Parathyroid adenoma (tissue), 2 donors: ENCODE measurements at regions not wholly inside any gene's neighbourhood (a gene's known extent, or its start where the extent isn't known, plus 50 kb on each side); places are given as distances from the start of the nearest gene placed in this dataset.

ENCODE experiments used
- H2AFZ ChIP-seq: fragments of 300-600 bp; sonication (generic); one replicate; pipeline ENCODE4 v1.7.0; 2017; ENCODE audit warnings: antibody characterized with exemption, mild to moderate bottlenecking
- H3K27ac ChIP-seq: fragments of 300-600 bp; sonication (generic); one replicate; pipeline ENCODE4 v1.7.0; 2017
- H3K27me3 ChIP-seq: fragments of 300-600 bp; sonication (generic); one replicate; pipeline ENCODE4 v1.7.0; 2017; ENCODE audit warnings: low read length; ENCODE audit not compliant: control insufficient read depth, insufficient read depth
- H3K36me3 ChIP-seq: fragments of 300-600 bp; sonication (generic); one replicate; pipeline ENCODE4 v1.7.0; 2017; ENCODE audit warnings: low read length; ENCODE audit not compliant: control insufficient read depth, insufficient read depth
- H3K4me1 ChIP-seq: fragments of 300-600 bp; sonication (generic); one replicate; pipeline ENCODE4 v1.7.0; 2017; ENCODE audit warnings: control low read depth
- H3K4me2 ChIP-seq: fragments of 300-600 bp; sonication (generic); one replicate; pipeline ENCODE4 v1.7.0; 2017; ENCODE audit warnings: low read length
- H3K4me3 ChIP-seq: fragments of 300-600 bp; sonication (generic); one replicate; pipeline ENCODE4 v1.7.0; 2017; ENCODE audit warnings: low read depth, low read length
- H3K79me2 ChIP-seq: fragments of 300-600 bp; sonication (generic); one replicate; pipeline ENCODE4 v1.7.0; 2017; ENCODE audit warnings: control low read depth
- H3K9ac ChIP-seq: fragments of 300-600 bp; sonication (generic); one replicate; pipeline ENCODE4 v1.7.0; 2017; ENCODE audit warnings: mild to moderate bottlenecking
- H3K9me3 ChIP-seq: fragments of 300-600 bp; sonication (generic); one replicate; pipeline ENCODE4 v1.7.0; 2017; ENCODE audit warnings: low read length; ENCODE audit not compliant: control insufficient read depth
- CTCF ChIP-seq: fragments of 300-600 bp; sonication (generic); IDR thresholded peaks from one replicate; pipeline ENCODE4 v1.7.0; 2017; ENCODE audit warnings: antibody characterized with exemption, mild to moderate bottlenecking
- donor health status: primary hyperparathyroidism.

- no peak overlapping the region for H2AFZ ChIP-seq
- no peak overlapping the region for H3K27ac ChIP-seq
- H3K79me2 ChIP-seq, result no peaks in the 10 kb centered on the region
- H3K9ac ChIP-seq, result no peak overlapping the region
- TF ChIP-seq CTCF, result no peak
- H3K36me3 ChIP-seq, result no peaks in the 10 kb centered on the region
- no peaks in the 10 kb centered on the region for H3K9me3 ChIP-seq
- no peak overlapping the region for H3K4me3 ChIP-seq
- no peak overlapping the region for H3K4me2 ChIP-seq
- H3K4me1 ChIP-seq, result no peaks in the 10 kb centered on the region
- H3K27me3 ChIP-seq, result no peaks in the 10 kb centered on the region
These were observed 96.7 kb upstream of the RGS18 start for GRCh38 chr1:192061556-192061955.

GRCh38 chr1:192065087-192065486 is 93.2 kb upstream of the RGS18 start:
- no peaks in the 10 kb centered on the region for H3K9me3 ChIP-seq
- no peaks in the 10 kb centered on the region for H3K79me2 ChIP-seq
- H2AFZ ChIP-seq, result no peak overlapping the region
- H3K27me3 ChIP-seq, result no peaks in the 10 kb centered on the region
- H3K9ac ChIP-seq, result no peak overlapping the region
- H3K4me2 ChIP-seq, result no peak overlapping the region
- no peak overlapping the region for H3K27ac ChIP-seq
- TF ChIP-seq CTCF, result no peak
- H3K4me1 ChIP-seq, result no peaks in the 10 kb centered on the region
- no peak overlapping the region for H3K4me3 ChIP-seq
- no peaks in the 10 kb centered on the region for H3K36me3 ChIP-seq

DNA sequence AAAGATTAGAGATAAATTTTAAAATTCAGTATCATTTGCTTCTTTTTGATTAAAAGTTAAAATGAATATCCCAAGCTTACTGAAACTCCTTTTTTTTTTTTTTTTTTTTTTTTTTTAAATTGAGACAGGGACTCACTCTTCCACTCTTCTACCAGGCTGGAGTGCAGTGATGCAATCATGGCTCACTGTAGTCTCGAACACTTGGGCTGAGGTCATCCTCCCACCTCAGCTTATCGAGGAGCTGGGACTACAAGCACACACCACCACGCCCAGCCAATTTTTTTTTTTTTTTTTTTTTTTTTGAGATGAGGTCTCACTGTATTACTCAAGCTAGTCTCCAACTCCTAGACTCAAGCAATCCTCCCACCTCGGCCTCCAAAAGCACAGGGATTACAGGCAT is 92.1 kb upstream of the RGS18 start:
- Histone ChIP-seq H3K4me2 (no peak overlapping the region), H3K27ac (no peak overlapping the region), H3K36me3 (no peaks in the 10 kb centered on the region), H3K4me1 (no peaks in the 10 kb centered on the region), H3K9ac (no peak overlapping the region), H3K9me3 (no peaks in the 10 kb centered on the region), H3K27me3 (no peaks in the 10 kb centered on the region), H3K4me3 (no peak overlapping the region), H2AFZ (no peak overlapping the region), H3K79me2 (no peaks in the 10 kb centered on the region)
- no peak for TF ChIP-seq CTCF

- no peak for TF ChIP-seq CTCF
These were observed 90.9 kb upstream of the RGS18 start for GRCh38 chr1:192067360-192067759.

GRCh38 chr1:192070213-192070612 is 88.0 kb upstream of the RGS18 start:
- H3K4me3 ChIP-seq, result no peak overlapping the region
- H3K4me2 ChIP-seq, result no peak overlapping the region
- no peaks in the 10 kb centered on the region for H3K36me3 ChIP-seq
- no peaks in the 10 kb centered on the region for H3K27me3 ChIP-seq
- H2AFZ ChIP-seq, result no peak overlapping the region
- H3K9ac ChIP-seq, result no peak overlapping the region
- no peaks in the 10 kb centered on the region for H3K9me3 ChIP-seq
- no peaks in the 10 kb centered on the region for H3K79me2 ChIP-seq
- H3K4me1 ChIP-seq, result no peaks in the 10 kb centered on the region
- TF ChIP-seq CTCF, result no peak
- H3K27ac ChIP-seq, result no peak overlapping the region

More at GRCh38 chr1:192067360-192067759, 90.9 kb upstream of the RGS18 start:
- H3K36me3 ChIP-seq, result no peaks in the 10 kb centered on the region
- H3K79me2 ChIP-seq, result no peaks in the 10 kb centered on the region
- no peaks in the 10 kb centered on the region for H3K4me1 ChIP-seq
- H3K27me3 ChIP-seq, result no peaks in the 10 kb centered on the region
- no peak overlapping the region for H2AFZ ChIP-seq
- no peak overlapping the region for H3K9ac ChIP-seq
- no peak overlapping the region for H3K4me2 ChIP-seq
- H3K9me3 ChIP-seq, result no peaks in the 10 kb centered on the region
- H3K27ac ChIP-seq, result no peak overlapping the region
- H3K4me3 ChIP-seq, result no peak overlapping the region
